Inferior parietal cortex (tissue), 1 donor: ENCODE measurements at regions not wholly inside any gene's neighbourhood (a gene's known extent, or its start where the extent isn't known, plus 50 kb on each side); places are given as distances from the start of the nearest gene placed in this dataset.

Source experiments
- DNase-seq: peaks from one replicate; pipeline ENCODE4 v3.0.0-alpha.2; 2016; ENCODE audit errors: extremely low spot score

- no peak for DNase-seq
Measured at GRCh38 chrX:6472652-6473342, 62.1 kb downstream of the VCX3A start.

GRCh38 chrX:6468706-6469105 is 66.2 kb downstream of the VCX3A start:
- DNase-seq, result no peak

- DNase-seq, result no peak
Measured at GRCh38 chrX:6465756-6466155, 69.2 kb downstream of the VCX3A start.

GRCh38 chrX:6464726-6465125 is 70.2 kb downstream of the VCX3A start:
- DNase-seq, result no peak

GRCh38 chrX:6460893-6461490 is 73.9 kb downstream of the VCX3A start:
- DNase-seq, result no peak

GRCh38 chrX:6456196-6456595 is 78.7 kb downstream of the VCX3A start:
- no peak for DNase-seq

- DNase-seq, result no peak
Measured at GRCh38 chrX:6449946-6450345, 85.0 kb downstream of the VCX3A start.

GRCh38 chrX:6448003-6448402 is 86.9 kb downstream of the VCX3A start:
- peak; percentile 11 for DNase-seq

- DNase-seq, result no peak
Measured at GRCh38 chrX:6446582-6446981, 88.3 kb downstream of the VCX3A start.

GRCh38 chrX:6440648-6441047 is 94.3 kb downstream of the VCX3A start:
- no peak for DNase-seq

GRCh38 chrX:6432226-6432625 is 102.7 kb downstream of the VCX3A start:
- DNase-seq, result no peak

- DNase-seq, result no peak
Measured at GRCh38 chrX:6407542-6407941, 127.4 kb downstream of the VCX3A start.

GRCh38 chrX:6386837-6387236 is 148.1 kb downstream of the VCX3A start:
- no peak for DNase-seq

- no peak for DNase-seq
Measured at GRCh38 chrX:6384921-6385320, 150.0 kb downstream of the VCX3A start.

GRCh38 chrX:6384371-6384770 is 150.5 kb downstream of the VCX3A start:
- DNase-seq, result no peak

- no peak for DNase-seq
Measured at GRCh38 chrX:6383917-6384316, 151.0 kb downstream of the VCX3A start.

GRCh38 chrX:6383488-6383887 is 151.4 kb downstream of the VCX3A start:
- no peak for DNase-seq

- no peak for DNase-seq
Measured at GRCh38 chrX:6382284-6382683, 152.6 kb downstream of the VCX3A start.

- DNase-seq, result no peak
Measured at GRCh38 chrX:6377103-6377764, 148.6 kb upstream of the NLGN4X start.

GRCh38 chrX:6374556-6374955 is 145.9 kb upstream of the NLGN4X start:
- DNase-seq, result no peak

GRCh38 chrX:6372981-6373380 is 144.3 kb upstream of the NLGN4X start:
- no peak for DNase-seq

- no peak for DNase-seq
Measured at GRCh38 chrX:6371353-6371752, 142.7 kb upstream of the NLGN4X start.

- no peak for DNase-seq
Measured at GRCh38 chrX:6363188-6363587, 134.5 kb upstream of the NLGN4X start.
